ENCODE measurements at regions not wholly inside any gene's neighbourhood (a gene's known extent, or its start where the extent isn't known, plus 50 kb on each side); places are given as distances from the start of the nearest gene placed in this dataset.
A peak's percentile ranks its signal among the peaks of the same experiment; 100 is the strongest.

DNA sequence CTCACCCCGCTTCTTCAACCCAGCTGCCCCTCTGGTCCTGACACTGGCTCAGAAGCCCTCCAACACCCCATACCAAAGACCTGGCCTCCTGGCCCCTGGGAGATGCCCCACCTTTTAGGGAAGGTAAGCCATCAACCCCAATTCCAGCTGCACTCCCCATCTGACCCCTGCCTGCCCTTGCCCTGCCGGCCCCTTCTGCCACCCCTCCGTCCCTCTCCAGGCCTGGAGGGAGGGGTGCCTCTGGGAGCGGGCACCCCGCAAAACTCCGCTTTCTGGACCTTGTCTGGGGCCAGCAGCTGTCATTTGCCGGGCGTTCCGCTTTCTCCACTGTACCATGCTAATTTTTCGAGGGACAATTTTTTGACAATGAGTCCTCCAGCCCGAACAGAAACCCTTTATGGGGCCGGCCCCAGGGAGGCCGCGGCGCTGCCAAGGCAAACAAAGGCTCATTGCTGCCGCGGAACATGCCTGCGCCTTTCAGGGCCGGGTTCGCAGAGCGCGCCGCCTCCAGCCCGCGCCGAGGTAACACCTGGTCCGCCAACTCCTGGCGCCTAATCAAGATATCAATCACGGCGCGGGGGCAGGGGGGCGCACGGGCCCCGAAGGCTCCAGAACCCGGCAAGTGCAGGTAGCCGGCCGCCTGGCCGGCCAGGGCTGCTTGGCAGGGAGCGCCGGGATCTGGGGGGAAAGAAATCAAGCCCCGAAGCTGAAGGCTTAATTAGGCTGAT, 96.0 kb downstream of the INHBB start (continued):
- TF ChIP-seq, protein P1, sequence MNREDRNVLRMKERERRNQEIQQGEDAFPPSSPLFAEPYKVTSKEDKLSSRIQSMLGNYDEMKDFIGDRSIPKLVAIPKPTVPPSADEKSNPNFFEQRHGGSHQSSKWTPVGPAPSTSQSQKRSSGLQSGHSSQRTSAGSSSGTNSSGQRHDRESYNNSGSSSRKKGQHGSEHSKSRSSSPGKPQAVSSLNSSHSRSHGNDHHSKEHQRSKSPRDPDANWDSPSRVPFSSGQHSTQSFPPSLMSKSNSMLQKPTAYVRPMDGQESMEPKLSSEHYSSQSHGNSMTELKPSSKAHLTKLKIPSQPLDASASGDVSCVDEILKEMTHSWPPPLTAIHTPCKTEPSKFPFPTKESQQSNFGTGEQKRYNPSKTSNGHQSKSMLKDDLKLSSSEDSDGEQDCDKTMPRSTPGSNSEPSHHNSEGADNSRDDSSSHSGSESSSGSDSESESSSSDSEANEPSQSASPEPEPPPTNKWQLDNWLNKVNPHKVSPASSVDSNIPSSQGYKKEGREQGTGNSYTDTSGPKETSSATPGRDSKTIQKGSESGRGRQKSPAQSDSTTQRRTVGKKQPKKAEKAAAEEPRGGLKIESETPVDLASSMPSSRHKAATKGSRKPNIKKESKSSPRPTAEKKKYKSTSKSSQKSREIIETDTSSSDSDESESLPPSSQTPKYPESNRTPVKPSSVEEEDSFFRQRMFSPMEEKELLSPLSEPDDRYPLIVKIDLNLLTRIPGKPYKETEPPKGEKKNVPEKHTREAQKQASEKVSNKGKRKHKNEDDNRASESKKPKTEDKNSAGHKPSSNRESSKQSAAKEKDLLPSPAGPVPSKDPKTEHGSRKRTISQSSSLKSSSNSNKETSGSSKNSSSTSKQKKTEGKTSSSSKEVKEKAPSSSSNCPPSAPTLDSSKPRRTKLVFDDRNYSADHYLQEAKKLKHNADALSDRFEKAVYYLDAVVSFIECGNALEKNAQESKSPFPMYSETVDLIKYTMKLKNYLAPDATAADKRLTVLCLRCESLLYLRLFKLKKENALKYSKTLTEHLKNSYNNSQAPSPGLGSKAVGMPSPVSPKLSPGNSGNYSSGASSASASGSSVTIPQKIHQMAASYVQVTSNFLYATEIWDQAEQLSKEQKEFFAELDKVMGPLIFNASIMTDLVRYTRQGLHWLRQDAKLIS (CRISPR knock-in tag; IDR thresholded peaks at IDR 0.05), result no peak
- TF ChIP-seq, protein P2, sequence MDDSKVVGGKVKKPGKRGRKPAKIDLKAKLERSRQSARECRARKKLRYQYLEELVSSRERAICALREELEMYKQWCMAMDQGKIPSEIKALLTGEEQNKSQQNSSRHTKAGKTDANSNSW (CRISPR knock-in tag; IDR thresholded peaks at IDR 0.05; ENCODE audit: borderline replicate concordance), result no peak
- TF ChIP-seq DNMT1 (CRISPR knock-in tag; IDR thresholded peaks at IDR 0.05), result no peak
- TF ChIP-seq STAT5B (CRISPR knock-in tag; IDR thresholded peaks at IDR 0.05), result no peak
- no peak for TF ChIP-seq ARID2 (CRISPR knock-in tag; IDR thresholded peaks at IDR 0.05; ENCODE audit: borderline replicate concordance)
- TF ChIP-seq SOX6 (IDR thresholded peaks at IDR 0.05), result no peak
- TF ChIP-seq SOX6 (CRISPR knock-in tag; IDR thresholded peaks at IDR 0.05), result peak; percentile 88
- TF ChIP-seq SOX13 (IDR thresholded peaks at IDR 0.05), result no peak
- TF ChIP-seq SOX13 (CRISPR knock-in tag; conservative IDR thresholded peaks at IDR 0.05 in 1 of 2, IDR thresholded peaks at IDR 0.05 in 1 of 2), result peak in 1 of 2 experiments; percentile 90; a peak in 2 of 4 replicates
- no peak for TF ChIP-seq ZNF550 (CRISPR knock-in tag; IDR thresholded peaks at IDR 0.05; ENCODE audit: borderline replicate concordance)
- TF ChIP-seq ZNF577 (CRISPR knock-in tag; IDR thresholded peaks at IDR 0.05; ENCODE audit: borderline replicate concordance, low read depth), result no peak
- no peak for TF ChIP-seq ZSCAN30 (CRISPR knock-in tag; IDR thresholded peaks at IDR 0.05)
- TF ChIP-seq, protein P3, sequence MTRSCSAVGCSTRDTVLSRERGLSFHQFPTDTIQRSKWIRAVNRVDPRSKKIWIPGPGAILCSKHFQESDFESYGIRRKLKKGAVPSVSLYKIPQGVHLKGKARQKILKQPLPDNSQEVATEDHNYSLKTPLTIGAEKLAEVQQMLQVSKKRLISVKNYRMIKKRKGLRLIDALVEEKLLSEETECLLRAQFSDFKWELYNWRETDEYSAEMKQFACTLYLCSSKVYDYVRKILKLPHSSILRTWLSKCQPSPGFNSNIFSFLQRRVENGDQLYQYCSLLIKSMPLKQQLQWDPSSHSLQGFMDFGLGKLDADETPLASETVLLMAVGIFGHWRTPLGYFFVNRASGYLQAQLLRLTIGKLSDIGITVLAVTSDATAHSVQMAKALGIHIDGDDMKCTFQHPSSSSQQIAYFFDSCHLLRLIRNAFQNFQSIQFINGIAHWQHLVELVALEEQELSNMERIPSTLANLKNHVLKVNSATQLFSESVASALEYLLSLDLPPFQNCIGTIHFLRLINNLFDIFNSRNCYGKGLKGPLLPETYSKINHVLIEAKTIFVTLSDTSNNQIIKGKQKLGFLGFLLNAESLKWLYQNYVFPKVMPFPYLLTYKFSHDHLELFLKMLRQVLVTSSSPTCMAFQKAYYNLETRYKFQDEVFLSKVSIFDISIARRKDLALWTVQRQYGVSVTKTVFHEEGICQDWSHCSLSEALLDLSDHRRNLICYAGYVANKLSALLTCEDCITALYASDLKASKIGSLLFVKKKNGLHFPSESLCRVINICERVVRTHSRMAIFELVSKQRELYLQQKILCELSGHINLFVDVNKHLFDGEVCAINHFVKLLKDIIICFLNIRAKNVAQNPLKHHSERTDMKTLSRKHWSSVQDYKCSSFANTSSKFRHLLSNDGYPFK (CRISPR knock-in tag; IDR thresholded peaks at IDR 0.05; ENCODE audit: borderline replicate concordance), result no peak
- TF ChIP-seq, protein P4, sequence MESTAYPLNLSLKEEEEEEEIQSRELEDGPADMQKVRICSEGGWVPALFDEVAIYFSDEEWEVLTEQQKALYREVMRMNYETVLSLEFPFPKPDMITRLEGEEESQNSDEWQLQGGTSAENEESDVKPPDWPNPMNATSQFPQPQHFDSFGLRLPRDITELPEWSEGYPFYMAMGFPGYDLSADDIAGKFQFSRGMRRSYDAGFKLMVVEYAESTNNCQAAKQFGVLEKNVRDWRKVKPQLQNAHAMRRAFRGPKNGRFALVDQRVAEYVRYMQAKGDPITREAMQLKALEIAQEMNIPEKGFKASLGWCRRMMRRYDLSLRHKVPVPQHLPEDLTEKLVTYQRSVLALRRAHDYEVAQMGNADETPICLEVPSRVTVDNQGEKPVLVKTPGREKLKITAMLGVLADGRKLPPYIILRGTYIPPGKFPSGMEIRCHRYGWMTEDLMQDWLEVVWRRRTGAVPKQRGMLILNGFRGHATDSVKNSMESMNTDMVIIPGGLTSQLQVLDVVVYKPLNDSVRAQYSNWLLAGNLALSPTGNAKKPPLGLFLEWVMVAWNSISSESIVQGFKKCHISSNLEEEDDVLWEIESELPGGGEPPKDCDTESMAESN (CRISPR knock-in tag; conservative IDR thresholded peaks at IDR 0.05), result no peak
- no peak for TF ChIP-seq GPN1 (CRISPR knock-in tag; IDR thresholded peaks at IDR 0.05; ENCODE audit: borderline replicate concordance)
- TF ChIP-seq HES4 (CRISPR knock-in tag; IDR thresholded peaks at IDR 0.05; ENCODE audit: borderline replicate concordance), result no peak
- no peak for TF ChIP-seq CREB1 (IDR thresholded peaks at IDR 0.05)
- no peak for TF ChIP-seq CREB1 (CRISPR knock-in tag; IDR thresholded peaks at IDR 0.05)
- no peak for TF ChIP-seq SNRNP70 (IDR thresholded peaks at IDR 0.05; ENCODE audit: low read depth, low read length)
- no peak for TF ChIP-seq ZNF878 (CRISPR knock-in tag; IDR thresholded peaks at IDR 0.05)
